ENCODE measurements at regions not wholly inside any gene's neighbourhood (a gene's known extent, or its start where the extent isn't known, plus 50 kb on each side); places are given as distances from the start of the nearest gene placed in this dataset.

- no peaks in the 10 kb centered on the region for H3K4me1 ChIP-seq (ENCODE audit: insufficient read depth, low read length)
- Mint-ChIP-seq H3K36me3 (peaks cover 9 to 32% of the 10 kb centered on the region in 2 donors), H3K4me3 (no peak overlapping the region), H3K4me1 (peaks cover 0 to 2% (median under 1%) of the 10 kb centered on the region in 4 donors), H3K27ac (no peak overlapping the region), H3K27me3 (no peaks in the 10 kb centered on the region), H3K9me3 (peaks cover 3 to 23% (median 15%) of the 10 kb centered on the region in 8 donors)
- H3K9me3 ChIP-seq (ENCODE audit: control insufficient read depth in 1 of 2, low read length in 2 of 2), result no peaks in the 10 kb centered on the region
- intact Hi-C loops (cut with micrococcal nuclease), result no loop called here
- POLR2A ChIA-PET (ENCODE audit: partially characterized antibody), result no interaction called here
- no peaks in the 10 kb centered on the region for H3K27me3 ChIP-seq (ENCODE audit: insufficient read depth, low read length)
- CTCF ChIA-PET (ENCODE audit: partially characterized antibody), result interaction anchor here (1.3 kb wide), 1 partner anchor 16 kb away, joined by 6 read pairs; no protein-coding TSS in a partner anchor
- no peak overlapping the region for H3K4me3 ChIP-seq (ENCODE audit: low read length in 2 of 2)
- DNase-seq, result no peak
- no peak overlapping the region for H3K27ac ChIP-seq (ENCODE audit: low read depth, low read length)
- H3K36me3 ChIP-seq (ENCODE audit: insufficient read depth, low read length), result no peaks in the 10 kb centered on the region
Observed at GRCh38 chr11:12315024-12315423, 62.3 kb upstream of the PARVA start.

- peaks cover 4% of the 10 kb centered on the region for H3K4me1 ChIP-seq (ENCODE audit: insufficient read depth, low read length)
- no peak for DNase-seq
- Mint-ChIP-seq H3K9me3 (peaks cover 3 to 23% (median 14%) of the 10 kb centered on the region in 8 donors), H3K27me3 (no peaks in the 10 kb centered on the region), H3K4me3 (no peak overlapping the region), H3K27ac (no peak overlapping the region), H3K36me3 (peaks cover 9 to 27% of the 10 kb centered on the region in 2 donors), H3K4me1 (peaks cover 3 to 14% (median 6%) of the 10 kb centered on the region in 4 donors)
- H3K4me3 ChIP-seq (ENCODE audit: low read length in 2 of 2), result no peak overlapping the region
- no peaks in the 10 kb centered on the region for H3K36me3 ChIP-seq (ENCODE audit: insufficient read depth, low read length)
- no peaks in the 10 kb centered on the region for H3K27me3 ChIP-seq (ENCODE audit: insufficient read depth, low read length)
- intact Hi-C loops (cut with micrococcal nuclease), result no loop called here
- no peak overlapping the region for H3K27ac ChIP-seq (ENCODE audit: low read depth, low read length)
- ChIA-PET CTCF (ENCODE audit: partially characterized antibody) (interaction anchor here (0.9 to 1.6 kb wide), 2 partner anchors 14 to 28 kb away, joined by 3 to 6 read pairs; no protein-coding TSS in a partner anchor), POLR2A (ENCODE audit: partially characterized antibody) (no interaction called here)
- no peaks in the 10 kb centered on the region for H3K9me3 ChIP-seq (ENCODE audit: control insufficient read depth in 1 of 2, low read length in 2 of 2)
Observed at GRCh38 chr11:12316432-12316831, 60.9 kb upstream of the PARVA start.

- Histone ChIP-seq H3K27me3 (ENCODE audit: insufficient read depth, low read length) (no peaks in the 10 kb centered on the region), H3K9me3 (ENCODE audit: control insufficient read depth in 1 of 2, low read length in 2 of 2) (no peaks in the 10 kb centered on the region), H3K4me1 (ENCODE audit: insufficient read depth, low read length) (peaks cover 7% of the 10 kb centered on the region), H3K36me3 (ENCODE audit: insufficient read depth, low read length) (no peaks in the 10 kb centered on the region), H3K27ac (ENCODE audit: low read depth, low read length) (no peak overlapping the region), H3K4me3 (ENCODE audit: low read length in 2 of 2) (no peak overlapping the region)
- intact Hi-C loops (cut with micrococcal nuclease), result no loop called here
- Mint-ChIP-seq H3K27ac (no peak overlapping the region), H3K27me3 (no peaks in the 10 kb centered on the region), H3K9me3 (peaks cover 3 to 23% (median 14%) of the 10 kb centered on the region in 8 donors), H3K4me3 (no peak overlapping the region), H3K36me3 (peaks cover 7 to 31% of the 10 kb centered on the region in 2 donors), H3K4me1 (peaks cover 6 to 18% (median 9%) of the 10 kb centered on the region in 4 donors)
- ChIA-PET POLR2A (ENCODE audit: partially characterized antibody) (no interaction called here), CTCF (ENCODE audit: partially characterized antibody) (interaction anchor here (1.0 to 1.3 kb wide), 3 partner anchors 12 to 570 kb away, joined by 3 to 7 read pairs (median 5); no protein-coding TSS in a partner anchor)
- DNase-seq, result no peak
Observed at GRCh38 chr11:12318791-12319438, 58.5 kb upstream of the PARVA start.

- Histone ChIP-seq H3K9me3 (ENCODE audit: control insufficient read depth in 1 of 2, low read length in 2 of 2) (no peaks in the 10 kb centered on the region), H3K4me3 (ENCODE audit: low read length in 2 of 2) (no peak overlapping the region), H3K27me3 (ENCODE audit: insufficient read depth, low read length) (no peaks in the 10 kb centered on the region), H3K27ac (ENCODE audit: low read depth, low read length) (no peak overlapping the region), H3K4me1 (ENCODE audit: insufficient read depth, low read length) (peaks cover 7% of the 10 kb centered on the region), H3K36me3 (ENCODE audit: insufficient read depth, low read length) (no peaks in the 10 kb centered on the region)
- Mint-ChIP-seq H3K4me1 (peaks cover 6 to 18% (median 9%) of the 10 kb centered on the region in 4 donors), H3K27me3 (no peaks in the 10 kb centered on the region), H3K4me3 (no peak overlapping the region), H3K9me3 (peaks cover 3 to 23% (median 14%) of the 10 kb centered on the region in 8 donors), H3K27ac (no peak overlapping the region), H3K36me3 (peaks cover 7 to 35% of the 10 kb centered on the region in 2 donors)
- intact Hi-C loops (cut with micrococcal nuclease), result no loop called here
- no peak for DNase-seq
- POLR2A ChIA-PET (ENCODE audit: partially characterized antibody), result no interaction called here
- CTCF ChIA-PET (ENCODE audit: partially characterized antibody), result interaction anchor here (1.0 to 3.3 kb wide), 3 partner anchors 11 to 569 kb away, joined by 5 to 21 read pairs (median 7); no protein-coding TSS in a partner anchor
Observed at GRCh38 chr11:12319461-12319951, 57.9 kb upstream of the PARVA start.

GRCh38 chr11:12319988-12320387, 57.4 kb upstream of the PARVA start:
- Histone ChIP-seq H3K36me3 (ENCODE audit: insufficient read depth, low read length) (no peaks in the 10 kb centered on the region), H3K27me3 (ENCODE audit: insufficient read depth, low read length) (no peaks in the 10 kb centered on the region), H3K27ac (ENCODE audit: low read depth, low read length) (no peak overlapping the region), H3K4me1 (ENCODE audit: insufficient read depth, low read length) (peaks cover 7% of the 10 kb centered on the region), H3K4me3 (ENCODE audit: low read length in 2 of 2) (no peak overlapping the region), H3K9me3 (ENCODE audit: control insufficient read depth in 1 of 2, low read length in 2 of 2) (no peaks in the 10 kb centered on the region)
- CTCF ChIA-PET (ENCODE audit: partially characterized antibody), result interaction anchor here (1.3 to 3.3 kb wide), 2 partner anchors 10 to 569 kb away, joined by 7 to 21 read pairs; no protein-coding TSS in a partner anchor
- Mint-ChIP-seq H3K9me3 (peaks cover 3 to 20% (median 13%) of the 10 kb centered on the region in 8 donors), H3K36me3 (peaks cover 6 to 36% of the 10 kb centered on the region in 2 donors), H3K4me1 (peaks cover 6 to 18% (median 9%) of the 10 kb centered on the region in 4 donors), H3K27me3 (no peaks in the 10 kb centered on the region), H3K4me3 (no peak overlapping the region), H3K27ac (no peak overlapping the region)
- DNase-seq, result no peak
- intact Hi-C loops (cut with micrococcal nuclease), result no loop called here
- POLR2A ChIA-PET (ENCODE audit: partially characterized antibody), result no interaction called here

- CTCF ChIA-PET (ENCODE audit: partially characterized antibody), result interaction anchor here (3.3 to 3.6 kb wide), 2 partner anchors 9 to 567 kb away, joined by 13 to 21 read pairs; no protein-coding TSS in a partner anchor
- H3K27ac Mint-ChIP-seq, result peak overlapping the region in 3 of 7 donors; percentile 25 to 67 (median 26)
- peaks cover 6 to 18% (median 9%) of the 10 kb centered on the region in 4 donors for H3K4me1 Mint-ChIP-seq
Observed at GRCh38 chr11:12321217-12321937, 56.0 kb upstream of the PARVA start.

GRCh38 chr11:12324585-12324984, 52.8 kb upstream of the PARVA start:
- ChIA-PET POLR2A (ENCODE audit: partially characterized antibody) (no interaction called here), CTCF (ENCODE audit: partially characterized antibody) (no interaction called here)
- Histone ChIP-seq H3K36me3 (ENCODE audit: insufficient read depth, low read length) (no peaks in the 10 kb centered on the region), H3K4me3 (ENCODE audit: low read length in 2 of 2) (no peak overlapping the region), H3K4me1 (ENCODE audit: insufficient read depth, low read length) (peaks cover 7% of the 10 kb centered on the region), H3K27ac (ENCODE audit: low read depth, low read length) (no peak overlapping the region), H3K27me3 (ENCODE audit: insufficient read depth, low read length) (no peaks in the 10 kb centered on the region), H3K9me3 (ENCODE audit: control insufficient read depth in 1 of 2, low read length in 2 of 2) (no peaks in the 10 kb centered on the region)
- H3K27me3 Mint-ChIP-seq, result no peaks in the 10 kb centered on the region
- intact Hi-C loops (cut with micrococcal nuclease), result no loop called here
- peaks cover 5 to 26% of the 10 kb centered on the region in 2 donors for H3K36me3 Mint-ChIP-seq
- no peak overlapping the region for H3K27ac Mint-ChIP-seq
- DNase-seq, result no peak
- H3K4me3 Mint-ChIP-seq, result no peak overlapping the region
- H3K9me3 Mint-ChIP-seq, result no peaks in the 10 kb centered on the region
- H3K4me1 Mint-ChIP-seq, result peaks cover 6 to 18% (median 8%) of the 10 kb centered on the region in 4 donors

More at GRCh38 chr11:12321217-12321937, 56.0 kb upstream of the PARVA start:
- Mint-ChIP-seq H3K9me3 (peaks cover 3 to 10% (median 8%) of the 10 kb centered on the region in 8 donors), H3K27me3 (no peaks in the 10 kb centered on the region), H3K4me3 (no peak overlapping the region), H3K36me3 (peaks cover 10 to 39% of the 10 kb centered on the region in 2 donors)
- Histone ChIP-seq H3K27me3 (ENCODE audit: insufficient read depth, low read length) (no peaks in the 10 kb centered on the region), H3K4me1 (ENCODE audit: insufficient read depth, low read length) (peaks cover 7% of the 10 kb centered on the region), H3K9me3 (ENCODE audit: control insufficient read depth in 1 of 2, low read length in 2 of 2) (no peaks in the 10 kb centered on the region), H3K36me3 (ENCODE audit: insufficient read depth, low read length) (no peaks in the 10 kb centered on the region), H3K4me3 (ENCODE audit: low read length in 2 of 2) (no peak overlapping the region), H3K27ac (ENCODE audit: low read depth, low read length) (no peak overlapping the region)
- POLR2A ChIA-PET (ENCODE audit: partially characterized antibody), result no interaction called here
- no peak for DNase-seq
- intact Hi-C loops (cut with micrococcal nuclease), result no loop called here

Measured in CD4-positive, alpha-beta memory T cell (primary cell).